HG02852 (cell line): ENCODE measurements at regions not wholly inside any gene's neighbourhood (a gene's known extent, or its start where the extent isn't known, plus 50 kb on each side); places are given as distances from the start of the nearest gene placed in this dataset.

Experiments used
- ATAC-seq: cut with Tn5 transposase; IDR thresholded peaks from one replicate; pipeline ENCODE4 v1.9.1; 2021; ENCODE audit warnings: mild to moderate bottlenecking, moderate library complexity; ENCODE audit not compliant: unreplicated experiment

DNA sequence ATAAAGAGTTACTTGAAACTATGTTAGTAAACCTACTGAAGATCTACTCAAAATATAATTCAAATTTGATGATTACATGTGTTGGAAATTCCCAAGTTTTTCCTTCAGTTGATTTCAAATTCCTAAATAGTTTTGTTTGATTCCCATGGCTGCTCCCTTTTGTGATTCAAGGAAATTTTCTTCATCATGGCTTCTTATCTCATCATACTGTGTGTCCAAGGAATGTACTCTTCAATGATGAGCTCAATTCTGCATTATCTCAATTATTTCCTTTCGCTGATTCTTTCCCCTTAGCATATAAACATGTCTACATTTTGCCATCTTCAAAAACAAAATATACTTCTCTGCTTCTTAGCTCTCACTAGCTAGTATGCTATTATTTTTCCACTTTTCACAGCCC, 460.4 kb upstream of the NAALADL2 start:
- no peak for ATAC-seq

DNA sequence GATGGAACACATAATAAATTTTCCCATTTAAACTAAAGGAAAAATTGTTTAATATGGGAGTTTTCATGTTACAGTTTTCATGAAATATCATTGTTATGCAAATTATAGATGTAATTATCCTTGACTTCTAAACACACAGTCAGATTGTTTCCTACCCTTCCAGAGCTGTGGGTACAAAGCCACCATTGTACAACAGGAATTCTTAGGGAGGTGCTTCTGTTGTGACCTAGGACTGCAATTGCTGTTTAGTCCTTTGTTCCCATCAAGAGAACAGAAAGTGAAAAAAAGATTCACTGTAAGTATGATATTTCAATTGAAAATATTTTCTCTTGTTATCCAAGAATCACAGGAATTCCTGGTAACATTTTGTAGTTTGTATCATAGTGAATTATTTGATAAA, 455.3 kb upstream of the NAALADL2 start:
- ATAC-seq, result no peak

DNA sequence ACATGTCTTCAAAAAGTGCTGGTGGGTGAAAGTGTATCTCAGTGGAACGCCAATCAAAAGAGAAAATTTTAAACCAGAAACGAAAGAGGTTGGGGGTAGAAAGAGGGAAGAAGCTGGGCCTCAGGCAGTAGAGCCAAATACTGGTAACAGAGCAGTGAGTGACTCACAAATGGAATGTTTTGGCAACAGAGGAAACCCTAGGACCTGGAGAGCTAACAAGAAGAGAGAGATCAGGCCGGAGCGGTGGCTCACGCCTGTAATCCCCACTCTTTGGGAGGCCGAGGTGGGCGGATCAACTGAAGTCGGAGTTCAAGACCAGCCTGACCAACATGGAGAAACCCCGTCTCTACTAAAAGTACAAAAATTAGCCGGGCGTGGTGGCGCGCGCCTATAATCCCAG, 450.8 kb upstream of the NAALADL2 start:
- no peak for ATAC-seq

DNA sequence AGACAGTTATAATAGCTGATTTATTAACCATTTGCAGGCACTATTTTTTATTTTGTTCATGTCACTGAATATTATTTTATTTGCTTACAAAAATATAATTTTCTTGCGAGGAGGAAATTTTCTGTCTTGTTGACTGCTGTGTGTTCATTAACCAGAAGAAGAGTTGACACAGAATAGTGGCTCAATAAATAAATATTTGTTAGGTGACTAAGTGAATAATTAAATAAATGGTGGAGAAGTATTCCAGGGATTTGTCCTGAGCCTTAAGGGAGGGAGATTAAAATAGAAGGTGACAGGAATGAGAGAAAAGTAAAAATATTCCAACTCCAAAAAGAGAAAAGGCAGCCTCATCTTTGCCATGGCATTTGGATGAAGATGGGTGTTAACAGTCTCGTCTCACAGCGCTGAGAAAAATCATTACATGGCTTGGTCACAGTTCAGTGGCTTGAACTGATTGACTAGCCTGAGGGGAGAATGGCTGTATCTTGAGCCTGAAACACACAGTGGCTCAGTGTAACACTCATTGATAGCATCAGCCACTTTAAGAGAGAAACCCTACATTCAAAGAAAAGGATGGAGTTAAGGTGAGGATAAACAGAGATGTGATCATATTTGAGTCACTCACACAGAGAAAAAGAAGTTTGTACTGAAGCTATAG, 449.9 kb upstream of the NAALADL2 start:
- ATAC-seq, result no peak

DNA sequence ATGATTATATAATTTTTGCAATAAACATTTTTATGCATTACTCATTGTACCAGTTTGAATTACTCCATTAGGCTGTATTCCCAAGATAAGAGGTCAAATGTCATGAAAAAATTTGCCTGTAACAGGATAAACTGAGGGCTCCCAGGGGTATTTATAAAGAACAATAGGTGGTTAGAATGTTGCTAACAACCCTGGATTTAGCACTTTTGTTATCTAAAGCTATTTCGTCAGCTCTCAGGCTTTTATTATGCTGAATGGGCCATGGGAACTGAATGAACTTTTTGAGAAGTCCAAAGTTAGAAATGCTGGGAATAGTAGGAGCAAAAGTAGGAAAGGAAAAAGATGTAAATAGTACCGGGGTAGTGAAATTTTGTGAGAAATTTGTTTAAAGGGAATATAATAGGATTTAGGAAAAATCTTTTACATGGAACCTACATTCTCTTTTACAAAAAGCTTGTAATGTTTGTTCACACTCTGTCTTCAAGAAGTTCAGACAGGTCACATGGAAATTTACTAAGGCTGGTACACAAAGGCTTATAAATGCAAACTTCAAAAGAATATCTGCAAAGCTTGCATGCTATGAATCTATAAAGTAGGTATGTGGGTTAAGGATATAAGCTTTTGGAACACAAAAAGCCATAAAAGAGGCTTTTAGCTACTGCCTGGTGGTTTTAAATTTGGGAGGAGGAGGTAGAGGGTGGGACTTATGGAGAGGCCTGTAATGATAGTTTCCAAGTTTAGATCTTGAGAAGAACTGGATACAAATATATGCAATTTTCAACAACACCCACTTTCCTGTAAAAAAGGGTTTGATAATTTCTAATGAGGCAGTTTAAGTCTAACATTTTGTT, 445.8 kb upstream of the NAALADL2 start:
- no peak for ATAC-seq

DNA sequence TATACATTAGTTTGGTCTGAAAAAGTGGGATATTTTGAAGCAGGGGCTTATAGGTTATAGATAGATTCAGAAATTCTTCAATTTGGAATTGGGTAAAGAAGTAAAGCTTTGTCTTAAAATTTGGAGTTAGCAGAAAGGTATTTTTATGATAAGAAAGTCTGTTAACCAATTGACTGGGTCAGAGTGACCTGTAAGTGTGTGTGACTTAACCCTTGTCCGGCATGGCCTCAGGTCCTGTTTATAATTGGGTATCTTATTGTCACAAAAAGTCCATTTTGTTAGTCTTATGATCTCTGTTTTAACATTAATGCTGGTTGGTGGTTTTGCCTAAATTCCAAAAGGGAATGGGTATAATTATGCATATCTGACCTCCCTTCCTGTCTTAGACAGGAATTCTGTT, 444.2 kb upstream of the NAALADL2 start:
- ATAC-seq, result no peak

DNA sequence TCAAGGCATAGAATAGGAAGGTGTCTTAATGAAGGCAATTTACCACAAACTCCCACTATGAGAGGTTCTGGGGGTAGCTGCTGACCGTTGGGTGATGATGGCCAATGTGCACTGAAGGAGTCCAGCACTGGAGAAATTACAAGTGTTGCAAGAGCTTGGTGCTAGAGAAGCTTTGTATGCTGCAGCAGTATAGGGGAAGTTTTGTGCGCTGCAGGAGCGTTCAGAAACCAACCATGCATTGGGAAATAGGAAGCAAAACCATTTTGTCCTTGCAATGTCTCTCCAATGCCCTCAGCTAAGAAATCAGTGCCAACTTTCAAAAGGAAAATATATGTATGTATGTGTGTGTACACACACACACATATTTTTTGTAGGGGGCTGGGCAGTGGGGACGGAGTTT, 441.6 kb upstream of the NAALADL2 start:
- no peak for ATAC-seq

DNA sequence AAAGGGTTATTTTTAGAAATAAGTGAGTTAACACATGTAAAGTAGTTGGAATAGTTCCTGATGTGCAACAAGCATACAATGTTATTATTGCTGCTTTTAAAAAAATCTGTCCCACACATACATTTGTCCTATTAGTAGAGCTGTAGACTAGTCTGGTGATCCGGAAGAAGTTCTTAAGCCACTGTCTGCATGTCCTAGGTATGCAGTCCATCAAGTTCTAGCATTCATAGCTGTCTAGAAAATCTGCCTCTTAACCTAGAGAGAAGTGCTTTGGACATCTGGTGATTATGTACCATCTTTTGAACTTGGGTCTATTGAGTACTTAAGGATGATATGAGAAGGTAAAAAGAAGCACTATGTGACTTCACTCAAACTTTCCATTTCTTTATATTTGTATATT, 439.9 kb upstream of the NAALADL2 start:
- no peak for ATAC-seq

DNA sequence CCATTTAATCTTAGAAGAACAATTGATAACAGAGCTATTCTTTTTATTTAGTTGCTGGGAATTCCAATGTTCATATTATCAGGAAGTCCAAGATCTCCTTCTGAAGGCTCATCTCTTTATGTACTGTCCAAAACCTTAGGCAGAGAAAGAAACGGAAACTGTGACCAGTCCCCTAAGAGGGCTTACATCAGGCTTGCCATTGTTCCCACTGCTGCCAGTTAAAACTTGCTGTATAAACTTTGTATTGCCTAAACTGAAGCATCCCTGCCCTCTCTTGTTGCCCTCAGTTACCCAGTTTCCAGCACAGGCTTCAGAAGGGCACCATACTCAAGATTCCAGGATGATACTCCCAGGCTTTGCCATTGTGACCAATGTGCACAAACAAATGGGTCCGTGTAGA, 435.2 kb upstream of the NAALADL2 start:
- ATAC-seq, result no peak

DNA sequence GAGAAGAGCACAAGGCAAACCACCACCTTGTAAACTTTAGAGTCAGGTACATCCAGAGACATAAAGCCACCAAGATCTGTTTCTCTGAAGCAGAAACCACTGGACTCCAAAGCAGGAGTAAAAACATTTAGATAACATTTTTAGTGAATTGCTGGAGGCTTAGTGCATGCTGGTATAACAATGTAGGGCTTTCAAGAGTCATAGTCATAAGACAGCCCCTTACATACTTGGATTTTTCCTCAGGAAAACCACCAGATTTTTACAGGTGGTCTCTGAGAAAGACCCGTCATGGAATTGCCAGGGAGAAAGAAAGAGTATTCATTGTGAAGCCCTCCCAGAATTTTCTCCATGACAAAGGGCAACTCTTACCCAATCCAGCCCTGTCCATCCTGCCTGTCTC, 434.5 kb upstream of the NAALADL2 start:
- no peak for ATAC-seq

DNA sequence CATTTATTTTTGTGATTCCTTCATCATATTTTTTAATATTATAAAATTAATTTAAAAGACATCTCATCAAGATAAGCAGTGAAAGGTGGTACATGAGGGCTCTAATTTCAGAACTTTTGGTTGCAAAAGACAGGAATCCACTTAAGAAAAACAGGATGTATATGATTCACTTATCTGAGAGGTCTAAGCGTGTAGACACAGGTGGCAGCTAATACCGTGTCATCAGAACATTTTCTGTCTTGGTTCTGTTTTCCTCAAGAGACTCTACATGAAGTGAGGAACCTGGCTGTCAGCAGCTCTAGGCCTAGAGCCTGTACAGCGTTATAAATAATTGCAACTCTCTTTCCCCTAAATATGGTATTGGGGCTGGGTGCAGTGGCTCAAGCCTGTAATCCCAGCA, 433.7 kb upstream of the NAALADL2 start:
- no peak for ATAC-seq

DNA sequence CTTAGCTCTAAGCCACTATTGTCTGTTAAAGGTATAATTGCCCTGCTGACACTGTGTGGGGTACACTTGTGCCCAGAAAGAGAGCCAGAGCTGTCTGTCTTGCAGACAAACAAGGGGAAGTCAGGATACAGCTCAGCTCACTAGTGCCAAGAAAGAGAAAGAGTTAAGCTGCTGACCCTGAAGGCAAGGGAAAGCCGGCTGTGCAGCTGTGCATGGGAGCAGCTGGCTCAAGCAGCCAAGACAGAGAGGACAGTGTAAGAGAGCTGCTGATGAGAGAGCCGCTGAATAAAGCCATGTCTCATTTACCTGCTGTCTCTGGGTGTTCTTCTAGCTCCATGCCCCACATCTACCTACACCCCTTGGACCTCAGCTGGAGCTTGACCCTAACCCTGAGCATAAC, 428.1 kb upstream of the NAALADL2 start:
- ATAC-seq, result no peak

DNA sequence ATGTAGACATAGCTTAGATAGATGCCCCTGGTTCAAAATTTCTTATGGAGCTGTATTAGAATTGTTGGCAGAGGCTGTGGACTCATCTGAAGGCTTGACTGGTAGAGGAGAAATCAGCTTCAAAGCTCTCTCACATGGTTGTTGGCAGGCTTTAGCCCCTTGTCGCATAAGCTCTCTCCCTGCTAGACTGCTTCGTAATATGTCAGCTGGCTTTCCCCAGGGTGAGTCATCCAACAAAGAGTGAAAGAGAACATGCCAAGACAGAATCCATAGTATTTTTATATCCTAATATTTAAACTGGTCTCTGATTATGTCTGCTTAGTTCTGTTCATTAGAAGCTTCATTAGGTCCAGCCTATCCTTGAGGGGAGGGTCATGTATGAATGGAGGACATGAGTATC, 427.4 kb upstream of the NAALADL2 start:
- ATAC-seq, result no peak

DNA sequence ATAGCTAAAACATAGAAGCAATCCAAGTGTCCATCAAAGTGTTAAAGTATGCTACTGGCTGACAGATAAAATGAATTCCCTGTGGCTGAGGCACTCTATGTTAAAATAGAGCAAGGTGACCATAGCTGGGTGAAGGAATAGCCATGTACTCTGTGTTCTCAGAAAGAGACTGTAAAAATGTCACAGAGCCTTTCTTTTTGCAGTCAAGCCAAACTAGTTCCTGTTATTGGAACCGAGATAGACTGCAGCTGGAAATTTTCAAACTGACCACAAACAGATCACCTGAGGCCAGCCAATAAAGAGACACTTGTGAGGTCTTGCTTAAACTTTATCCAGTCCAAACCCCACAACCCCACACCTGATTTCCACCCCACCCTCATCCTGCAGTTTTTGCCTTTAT, 422.8 kb upstream of the NAALADL2 start:
- ATAC-seq, result no peak

DNA sequence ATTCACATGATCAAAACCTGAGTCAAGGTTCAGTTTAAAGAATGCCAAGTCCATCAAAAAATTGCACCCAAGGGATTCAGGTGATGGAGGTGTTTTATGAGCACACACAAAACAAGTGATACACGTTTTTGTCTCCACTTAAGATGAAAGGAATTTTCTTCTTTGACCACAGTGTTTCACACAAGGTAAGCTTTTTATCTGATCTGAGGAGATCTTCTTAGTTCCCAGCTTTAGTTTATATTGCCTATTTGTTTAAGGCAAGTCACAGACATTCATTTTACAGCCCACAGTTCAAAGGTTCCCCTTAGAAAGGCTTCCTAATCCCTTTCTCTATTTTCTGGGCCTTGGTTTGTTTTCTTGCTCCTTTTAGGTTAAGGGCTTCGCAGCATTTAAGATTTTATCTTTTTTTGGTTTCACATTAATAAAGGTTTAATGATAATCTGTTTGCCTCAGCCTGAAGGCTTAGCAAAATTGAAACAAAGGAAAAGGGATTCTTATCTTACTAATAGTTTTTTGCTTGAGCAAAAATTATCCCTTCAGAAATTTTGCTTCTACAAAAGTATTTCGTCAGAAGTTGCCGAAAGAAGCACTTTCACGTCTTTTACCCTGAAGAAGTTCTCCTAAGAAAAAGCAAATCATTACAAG, 420.5 kb upstream of the NAALADL2 start:
- no peak for ATAC-seq

DNA sequence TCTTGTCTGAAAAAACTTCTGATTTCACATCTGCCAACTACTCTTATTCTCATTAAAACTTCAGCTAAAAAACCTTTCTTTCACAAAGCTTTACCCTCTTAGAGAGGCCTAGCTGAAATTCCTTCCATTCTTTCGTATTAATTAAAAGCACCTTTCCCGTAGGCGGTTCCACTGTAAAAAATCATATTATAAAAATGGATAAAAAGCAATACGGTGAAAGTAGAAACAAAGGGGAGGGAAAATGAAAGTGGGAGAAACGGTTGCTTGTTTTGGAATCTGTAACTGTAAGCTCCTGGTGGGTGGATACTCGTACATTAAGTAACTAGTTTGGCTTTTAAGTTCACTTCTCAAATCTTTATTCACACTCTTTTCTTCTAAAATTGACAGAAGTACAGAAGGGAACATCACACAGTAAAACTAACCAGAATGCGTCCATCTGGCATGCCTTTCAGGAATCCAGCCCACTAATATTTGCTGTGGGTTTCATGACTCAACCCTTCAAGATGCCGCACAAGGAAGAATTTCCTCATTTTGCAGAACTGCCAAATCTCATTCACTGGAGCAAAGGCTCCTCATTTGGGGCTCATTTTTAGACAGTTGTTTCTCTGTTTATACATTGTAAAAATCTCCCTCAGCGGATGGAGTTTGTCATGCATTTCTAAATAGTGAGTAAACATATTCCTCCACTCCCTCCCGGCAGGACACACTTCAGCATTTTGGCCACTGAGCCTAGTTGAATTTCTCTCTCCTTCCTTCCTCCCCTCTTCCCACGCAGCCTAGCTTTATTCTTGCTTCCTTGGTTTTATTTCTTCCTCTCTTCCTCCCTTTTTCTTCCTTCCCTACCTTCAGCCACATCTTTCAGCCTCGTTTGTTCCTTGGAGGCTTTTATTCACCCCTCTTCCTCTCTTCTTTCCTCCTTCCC, 419.5 kb upstream of the NAALADL2 start:
- ATAC-seq, result no peak

DNA sequence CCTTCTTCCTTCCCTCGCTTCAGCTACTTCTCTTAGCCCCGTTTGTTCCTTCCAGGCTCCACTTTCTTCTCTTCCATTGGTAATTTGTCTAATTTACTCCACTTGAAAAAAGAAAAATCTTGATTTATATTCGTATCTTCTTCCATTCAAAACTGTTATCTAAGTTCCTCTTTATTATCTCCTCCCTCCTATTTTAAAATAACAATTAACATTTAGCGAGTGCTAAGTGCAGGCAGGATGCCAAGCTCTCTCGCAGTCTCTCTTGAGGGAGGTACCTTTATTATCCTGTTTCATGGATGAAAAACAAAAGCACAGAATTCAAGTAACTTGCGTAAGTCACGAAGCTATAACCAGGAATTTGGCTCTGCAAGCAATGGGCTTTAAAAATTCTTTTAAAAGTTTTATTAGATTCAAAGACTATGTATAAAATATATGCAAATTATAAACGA, 418.9 kb upstream of the NAALADL2 start:
- no peak for ATAC-seq

DNA sequence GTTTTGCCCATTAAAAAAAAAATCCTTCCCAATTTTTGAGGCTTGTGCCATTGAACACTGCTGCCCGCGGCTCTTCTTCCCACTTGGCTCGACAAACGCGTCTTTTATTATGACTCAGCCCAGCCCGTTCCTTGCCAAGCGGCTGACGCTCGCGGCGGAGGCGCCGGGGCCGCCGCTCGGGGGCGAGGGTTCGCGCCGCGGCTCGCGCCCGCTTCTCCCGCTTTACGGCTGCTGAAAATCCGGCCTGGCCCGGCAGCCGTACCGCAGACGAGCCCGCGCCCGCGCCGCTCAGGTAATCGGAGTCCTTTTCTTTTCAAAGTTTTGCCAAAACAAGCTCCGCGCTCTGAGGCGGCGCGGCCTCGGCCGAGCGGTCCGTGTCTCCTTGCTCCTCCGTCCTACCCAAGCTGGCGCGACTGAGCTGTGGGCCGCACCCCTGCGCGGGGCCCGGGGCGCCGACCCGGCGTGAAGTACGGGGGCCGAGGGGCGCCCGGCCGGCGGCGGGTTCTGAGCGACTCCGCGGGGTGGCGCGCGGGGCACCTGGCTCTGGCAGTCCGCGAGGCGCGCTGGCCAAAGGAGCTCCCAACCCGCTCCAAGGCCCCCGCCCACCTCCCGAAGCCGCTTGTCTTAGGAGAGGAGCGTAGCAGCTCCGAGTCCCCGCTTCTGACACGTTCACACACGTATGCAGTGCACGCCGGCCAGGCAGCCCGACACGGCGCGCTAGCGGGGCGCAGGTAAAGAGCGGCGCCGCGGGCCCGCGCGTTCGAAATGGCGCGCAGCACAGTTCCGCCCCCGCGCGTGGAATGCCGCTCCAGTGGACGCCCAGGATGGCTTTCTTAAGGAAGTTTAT, 418.2 kb upstream of the NAALADL2 start:
- ATAC-seq, result peak; percentile 70

DNA sequence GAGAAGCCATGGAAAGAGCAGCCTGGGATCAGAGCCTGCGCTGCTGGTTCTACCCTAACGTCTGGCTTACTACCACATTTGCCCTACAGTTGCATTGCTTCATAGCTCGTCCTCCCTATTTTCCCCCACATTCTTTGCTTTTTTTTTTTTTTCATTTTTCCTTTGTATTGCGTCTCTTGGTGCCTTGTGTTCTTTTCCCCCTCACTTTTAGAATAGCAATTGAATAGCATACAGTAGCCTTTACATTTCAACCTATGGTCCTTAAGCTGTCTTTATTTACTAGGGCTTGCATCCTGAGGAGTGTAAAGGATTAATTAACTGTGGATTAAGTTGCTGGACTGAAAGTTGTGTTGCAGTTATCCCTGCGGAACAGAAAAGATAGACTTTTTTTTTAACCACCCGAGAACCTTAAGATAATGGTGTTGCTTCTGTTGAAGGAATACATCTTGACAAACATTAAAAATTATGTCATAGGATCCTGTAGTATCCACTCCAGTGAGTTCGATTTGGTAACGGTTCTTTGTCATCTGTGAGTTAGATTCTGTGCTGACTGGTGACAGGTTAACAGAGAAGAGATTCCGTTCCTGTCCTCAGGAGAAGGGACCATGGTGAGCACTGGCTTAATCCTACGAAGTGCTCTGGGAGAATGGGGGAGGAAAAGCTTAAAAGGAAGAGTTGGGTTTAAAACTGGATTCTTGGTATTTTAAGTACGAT, 417.4 kb upstream of the NAALADL2 start:
- ATAC-seq, result no peak
